H1 (cell line): ENCODE measurements at regions not wholly inside any gene's neighbourhood (a gene's known extent, or its start where the extent isn't known, plus 50 kb on each side); places are given as distances from the start of the nearest gene placed in this dataset.
A peak's percentile ranks its signal among the peaks of the same experiment; 100 is the strongest.
"Not testable (repeated sequence)": the region's sequence is repeated elsewhere in the genome, so short reads cannot be mapped to it uniquely, and the experiment has no call there.

Experiments
- CTCF ChIA-PET: fragments of 300-600 bp; sonication (Branson Sonifier 250); formaldehyde crosslinking; loops from one replicate; lab custom pipeline; 2021; ENCODE audit not compliant: partially characterized antibody; lab: Charles Lee
- POLR2A ChIA-PET: fragments of 300-600 bp; sonication (Branson Sonifier 250); formaldehyde crosslinking; loops from one replicate; lab custom pipeline; 2021; ENCODE audit warnings: inconsistent platforms; ENCODE audit not compliant: partially characterized antibody; lab: Charles Lee
- DNase-seq, 2 experiments: peaks; one replicate each; pipeline versions ENCODE4 v3.0.0 to v3.0.0-alpha.2; 2010 to 2022; ENCODE audit warnings: low spot score in 2 of 2, low read depth in 1 of 2, mixed read lengths in 1 of 2
- FAIRE-seq: peaks from 2 replicates; lab custom pipeline; 2011; peaks lifted over from hg19 to GRCh38; lab: Jason Lieb, UNC
- H2AFZ ChIP-seq: 2 replicates; pipeline ENCODE4 v1.8.1; 2012; ENCODE audit warnings: low read length, inconsistent platforms
- H2AK5ac ChIP-seq: 2 replicates; pipeline ENCODE4 v1.6.1; 2013; ENCODE audit warnings: low read depth, low read length
- H2BK120ac ChIP-seq: replicated peaks from 2 replicates; pipeline ENCODE3; 2013; ENCODE audit warnings: low read depth, low read length, inconsistent platforms
- H2BK12ac ChIP-seq: 2 replicates; pipeline ENCODE4 v1.6.1; 2013; ENCODE audit warnings: low read depth, low read length
- H2BK15ac ChIP-seq: 2 replicates; pipeline ENCODE4 v1.6.1; 2013; ENCODE audit warnings: low read length
- H2BK20ac ChIP-seq: 2 replicates; pipeline ENCODE4 v1.6.1; 2013; ENCODE audit warnings: low read length
- H2BK5ac ChIP-seq: 2 replicates; pipeline ENCODE4 v1.6.1; 2013; ENCODE audit warnings: low read depth, low read length
- H3K14ac ChIP-seq: 2 replicates; pipeline ENCODE4 v1.6.1; 2013; ENCODE audit warnings: inconsistent platforms; ENCODE audit not compliant: insufficient read length
- H3K18ac ChIP-seq: 2 replicates; pipeline ENCODE4 v1.6.1; 2013; ENCODE audit warnings: low read length; ENCODE audit errors: extremely low read depth
- H3K23ac ChIP-seq: 2 replicates; pipeline ENCODE4 v1.6.1; 2013; ENCODE audit warnings: inconsistent platforms; ENCODE audit not compliant: insufficient read length
- H3K23me2 ChIP-seq: 2 replicates; pipeline ENCODE4 v1.6.1; 2013; ENCODE audit warnings: low read depth, low read length
- H3K27ac ChIP-seq: 2 replicates; pipeline ENCODE4 v1.6.1; 2011; ENCODE audit warnings: low read depth, low read length, inconsistent platforms
- H3K27me3 ChIP-seq, 4 experiments: replicated peaks in 1 of 4; 1 replicate in 1 of 4; 2 replicates in 3 of 4; pipeline versions ENCODE4 v1.6.1 to v1.8.1; 2011 to 2013; ENCODE audit warnings: low read length in 3 of 4, mild to moderate bottlenecking in 3 of 4, inconsistent platforms in 2 of 4, mixed read lengths in 2 of 4, moderate library complexity in 1 of 4; ENCODE audit not compliant: control insufficient read depth in 3 of 4, insufficient read depth in 3 of 4; ENCODE audit errors: extremely low read depth in 1 of 4
- H3K36me3 ChIP-seq, 4 experiments: 2 replicates each; pipeline versions ENCODE4 v1.6.1 to v1.8.1; 2011 to 2013; ENCODE audit warnings: mild to moderate bottlenecking in 4 of 4, low read length in 3 of 4, moderate library complexity in 2 of 4, control low read depth in 1 of 4, inconsistent platforms in 1 of 4; ENCODE audit not compliant: insufficient read depth in 4 of 4, control insufficient read depth in 2 of 4
- H3K4ac ChIP-seq: replicated peaks from 2 replicates; pipeline ENCODE3; 2013; ENCODE audit warnings: low read length, low read depth, mixed read lengths, inconsistent platforms; ENCODE audit not compliant: insufficient read length
- H3K4me1 ChIP-seq, 4 experiments: replicated peaks in 1 of 4; 1 replicate in 1 of 4; 2 replicates in 3 of 4; pipeline versions ENCODE4 v1.6.1 to v1.8.1; 2011 to 2013; ENCODE audit warnings: low read length in 3 of 4, inconsistent platforms in 2 of 4, mixed read lengths in 1 of 4; ENCODE audit not compliant: insufficient read depth in 4 of 4, control insufficient read depth in 3 of 4
- H3K4me2 ChIP-seq, 2 experiments: 2 replicates each; pipeline versions ENCODE4 v1.6.1 to v1.8.1; 2011 to 2013; ENCODE audit warnings: low read depth in 2 of 2, low read length in 2 of 2, control low read depth in 1 of 2, inconsistent platforms in 1 of 2, mild to moderate bottlenecking in 1 of 2; ENCODE audit not compliant: insufficient read depth in 1 of 2
- H3K4me3 ChIP-seq, 4 experiments: fragments of 200-600, 300-600 bp in 1 of 4; sonication (generic), shearing (Covaris generic), sonication (Bioruptor Twin) in 1 of 4; 2 replicates each; pipeline versions ENCODE4 v1.5.1 to v1.8.1; 2011 to 2016; ENCODE audit warnings: low read length in 4 of 4, low read depth in 3 of 4, control low read depth in 2 of 4, inconsistent platforms in 2 of 4, mild to moderate bottlenecking in 2 of 4, mixed read lengths in 1 of 4, moderate library complexity in 1 of 4; ENCODE audit not compliant: insufficient read depth in 2 of 4; ENCODE audit errors: extremely low read depth in 1 of 4
- H3K56ac ChIP-seq: replicated peaks from 2 replicates; pipeline ENCODE3; 2013; ENCODE audit warnings: low read depth, mild to moderate bottlenecking, mixed read lengths, low read length, inconsistent platforms; ENCODE audit not compliant: insufficient read length
- H3K79me1 ChIP-seq: 2 replicates; pipeline ENCODE4 v1.6.1; 2013; ENCODE audit warnings: low read depth, low read length, control low read depth
- H3K79me2 ChIP-seq, 2 experiments: 2 replicates each; pipeline versions ENCODE4 v1.6.1 to v1.8.1; 2012 to 2013; ENCODE audit warnings: low read length in 2 of 2, mild to moderate bottlenecking in 2 of 2, inconsistent platforms in 1 of 2; ENCODE audit not compliant: insufficient read depth in 2 of 2, control insufficient read depth in 1 of 2
- H3K9ac ChIP-seq, 4 experiments: replicated peaks in 1 of 4; 1 replicate in 1 of 4; 2 replicates in 3 of 4; pipeline versions ENCODE4 v1.6.1 to v1.8.1; 2011 to 2013; ENCODE audit warnings: low read depth in 3 of 4, low read length in 3 of 4, control low read depth in 2 of 4, mild to moderate bottlenecking in 2 of 4, moderate library complexity in 2 of 4, inconsistent platforms in 1 of 4; ENCODE audit errors: extremely low read depth in 1 of 4
- H3K9me3 ChIP-seq, 2 experiments: 2 replicates each; pipeline versions ENCODE4 v1.6.1 to v1.8.1; 2012 to 2013; ENCODE audit warnings: mild to moderate bottlenecking in 2 of 2, moderate library complexity in 2 of 2, control low read depth in 1 of 2, inconsistent platforms in 1 of 2, low read depth in 1 of 2, low read length in 1 of 2, mixed read lengths in 1 of 2; ENCODE audit not compliant: insufficient read depth in 2 of 2
- H4K20me1 ChIP-seq, 2 experiments: replicated peaks in 1 of 2; 2 replicates each; pipeline versions ENCODE3 to v1.8.1; 2011 to 2013; ENCODE audit warnings: inconsistent platforms in 2 of 2, low read length in 2 of 2, mild to moderate bottlenecking in 1 of 2; ENCODE audit not compliant: insufficient read depth in 2 of 2, control insufficient read depth in 1 of 2
- H4K5ac ChIP-seq: 2 replicates; pipeline ENCODE4 v1.6.1; 2013; ENCODE audit warnings: low read length, low read depth, mixed read lengths, inconsistent platforms; ENCODE audit not compliant: insufficient read length
- H4K8ac ChIP-seq: 2 replicates; pipeline ENCODE4 v1.8.0; 2013; ENCODE audit warnings: mild to moderate bottlenecking, moderate library complexity, low read length, inconsistent platforms; ENCODE audit not compliant: insufficient read depth; ENCODE audit errors: extremely low read depth
- H4K91ac ChIP-seq: replicated peaks from 2 replicates; pipeline ENCODE3; 2013; ENCODE audit warnings: low read length, mixed read lengths, inconsistent platforms; ENCODE audit not compliant: insufficient read length
- EP300 ChIP-seq, 2 experiments: IDR thresholded peaks; 1 replicate in 1 of 2; 2 replicates in 1 of 2; pipeline ENCODE4 v1.6.1; 2011 to 2012; ENCODE audit warnings: low read depth in 2 of 2, low read length in 2 of 2, mild to moderate bottlenecking in 2 of 2, borderline replicate concordance in 1 of 2, inconsistent platforms in 1 of 2, moderate library complexity in 1 of 2
- TEAD4 ChIP-seq: IDR thresholded peaks from 2 replicates; pipeline ENCODE4 v1.6.1; 2012; ENCODE audit warnings: low read depth, low read length, inconsistent platforms, mixed read lengths
- WGBS, 2 experiments: shearing (Covaris generic) in 1 of 2; methylation state at CpG; one replicate each; pipeline versions ENCODE4 v1.1.6 to v1.1.7; 2013 to 2015; ENCODE audit warnings: low lambda C conversion rate in 2 of 2, mixed read lengths in 2 of 2, inconsistent platforms in 1 of 2, low coverage in 1 of 2, missing lambda C conversion rate in 1 of 2; ENCODE audit not compliant: insufficient replicate concordance in 2 of 2, insufficient coverage in 1 of 2, insufficient read length in 1 of 2; ENCODE audit errors: extremely low coverage in 1 of 2, missing lambda C conversion rate in 1 of 2; 5-methylcytosine and 5-hydroxymethylcytosine counted together

DNA sequence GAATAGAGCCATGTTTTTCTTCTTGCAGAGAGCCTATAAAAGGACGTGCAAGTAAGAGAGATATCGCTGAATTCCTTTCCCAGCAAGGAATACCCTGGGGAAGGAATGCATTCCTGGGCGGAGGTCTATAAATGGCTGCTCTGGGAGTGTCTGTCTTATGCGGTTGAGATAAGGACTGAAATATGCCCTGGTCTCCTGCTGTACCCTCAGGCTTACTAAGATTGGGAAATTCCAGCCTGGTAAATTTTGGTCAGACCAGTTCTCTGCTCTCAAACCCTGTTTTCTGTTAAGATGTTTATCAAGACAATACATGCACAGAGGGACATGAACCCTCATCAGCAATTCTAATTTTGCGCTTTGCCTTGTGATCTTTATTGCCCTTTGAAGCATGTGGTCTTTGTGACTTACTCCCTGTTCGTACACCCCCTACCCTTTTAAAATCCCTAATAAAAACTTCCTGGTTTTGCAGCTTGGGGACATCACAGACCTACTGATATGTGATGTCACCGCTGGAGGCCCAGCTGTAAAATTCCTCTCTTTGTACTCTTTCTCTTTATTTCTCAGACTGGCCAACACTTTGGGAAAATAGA is 191.2 kb upstream of the ZNF804A start:
- H2BK120ac ChIP-seq, H3K27ac ChIP-seq, H3K4me3 ChIP-seq, POLR2A ChIA-PET, H2BK20ac ChIP-seq, H3K14ac ChIP-seq, H4K91ac ChIP-seq, H4K8ac ChIP-seq, H3K18ac ChIP-seq, H3K4me1 ChIP-seq, H2AFZ ChIP-seq, H3K9me3 ChIP-seq, H3K4ac ChIP-seq, H4K5ac ChIP-seq, FAIRE-seq, DNase-seq, H2AK5ac ChIP-seq, H3K9ac ChIP-seq, H3K36me3 ChIP-seq, H2BK12ac ChIP-seq, H3K79me2 ChIP-seq, H3K23me2 ChIP-seq, H3K56ac ChIP-seq, H2BK15ac ChIP-seq, H3K79me1 ChIP-seq, H2BK5ac ChIP-seq, H3K23ac ChIP-seq, H4K20me1 ChIP-seq, CTCF ChIA-PET, H3K4me2 ChIP-seq, H3K27me3 ChIP-seq: not testable (repeated sequence)
- TF ChIP-seq EP300 (IDR thresholded peaks at IDR 0.05; ENCODE audit: borderline replicate concordance in 1 of 2, low read depth in 2 of 2, low read length in 2 of 2) = peak in 1 of 2 experiments; percentile 84; a peak in 1 of 3 replicates
- peak; percentile 77; the same call in 1 of the 2 replicates for TF ChIP-seq TEAD4
- WGBS, 2 experiments = 84% methylated on average over 7 of the region's 7 CpGs; no CpG with 5 or more reads in 1 of the 2 experiments
